HG03457 (cell line): ENCODE measurements at regions not wholly inside any gene's neighbourhood (a gene's known extent, or its start where the extent isn't known, plus 50 kb on each side); places are given as distances from the start of the nearest gene placed in this dataset.

Experiments used
- ATAC-seq: cut with Tn5 transposase; IDR thresholded peaks from one replicate; pipeline ENCODE4 v1.9.1; 2021; ENCODE audit warnings: moderate number of reproducible peaks; ENCODE audit not compliant: unreplicated experiment

DNA sequence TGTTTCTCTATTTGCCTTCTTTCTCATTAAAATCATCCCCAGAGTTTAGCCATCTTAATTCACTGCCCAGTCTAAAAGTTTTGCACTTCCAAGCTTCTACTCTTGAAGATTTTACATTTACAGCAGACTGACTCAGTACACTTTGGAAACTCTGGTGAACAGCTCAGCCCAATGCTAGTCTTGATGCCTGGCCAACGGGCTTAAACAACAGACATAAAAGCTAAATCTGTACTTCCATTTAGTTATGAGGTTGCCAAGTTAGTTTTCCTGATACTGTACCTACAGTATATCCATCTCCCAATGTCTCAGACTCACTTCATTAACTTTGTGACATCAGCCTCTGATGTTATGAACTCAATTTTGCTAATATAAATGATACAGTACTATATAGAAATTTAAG is 891.8 kb upstream of the SOX9 start:
- ATAC-seq: no peak

DNA sequence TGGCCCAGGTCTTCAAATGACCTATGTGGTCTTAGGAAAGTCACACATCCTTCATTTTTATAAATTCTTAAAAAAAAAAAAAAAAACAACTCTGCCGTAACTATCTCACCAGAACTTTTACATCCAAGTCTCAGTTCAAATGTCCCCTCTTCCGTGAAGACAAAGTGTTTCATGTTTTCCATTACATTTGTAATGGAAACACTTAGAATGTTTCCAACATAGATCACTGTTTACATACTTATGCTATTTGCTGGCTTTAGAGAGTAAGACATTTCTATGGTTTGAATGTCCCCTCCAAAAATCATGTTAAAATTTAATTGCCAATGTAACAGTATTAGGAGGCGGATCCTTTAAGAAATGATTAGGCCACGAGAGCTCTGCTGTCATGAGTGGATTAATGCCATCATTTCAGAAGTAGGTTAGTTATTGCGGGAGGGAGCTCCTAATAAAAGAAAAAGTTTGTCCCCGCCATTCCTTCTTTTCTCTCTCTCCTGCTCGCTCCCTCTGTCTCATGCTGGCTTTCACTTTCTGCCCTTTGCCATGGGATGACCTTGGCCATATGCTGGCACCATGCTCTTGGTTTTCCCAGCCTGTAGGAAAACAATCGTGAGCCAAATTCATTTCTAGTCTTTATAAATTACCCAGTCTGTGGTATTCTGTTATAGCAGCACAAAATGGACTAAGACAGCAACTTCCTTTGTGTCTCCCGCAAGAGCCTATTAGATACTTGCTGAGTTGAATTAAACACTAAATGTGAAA is 887.8 kb upstream of the SOX9 start:
- no peak for ATAC-seq

DNA sequence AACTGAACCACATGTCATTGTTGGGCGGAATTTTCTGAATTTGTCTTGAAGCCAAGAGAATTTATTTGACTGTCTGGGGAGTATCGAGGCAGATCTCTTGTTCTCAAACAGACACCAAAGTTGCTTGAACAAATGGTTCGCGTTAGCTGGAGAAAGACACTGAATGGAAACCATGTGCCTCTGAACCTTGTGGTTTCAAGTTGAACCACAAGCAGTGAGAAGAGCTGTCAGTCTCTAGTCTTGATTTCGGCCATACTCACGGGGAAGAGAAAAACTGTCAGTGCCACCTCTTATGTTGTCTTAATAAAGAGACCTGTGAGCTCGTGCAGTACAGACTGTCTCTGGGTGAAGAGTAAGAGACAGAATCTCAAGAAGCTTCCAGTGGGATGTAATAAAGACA is 886.5 kb upstream of the SOX9 start:
- ATAC-seq: no peak

DNA sequence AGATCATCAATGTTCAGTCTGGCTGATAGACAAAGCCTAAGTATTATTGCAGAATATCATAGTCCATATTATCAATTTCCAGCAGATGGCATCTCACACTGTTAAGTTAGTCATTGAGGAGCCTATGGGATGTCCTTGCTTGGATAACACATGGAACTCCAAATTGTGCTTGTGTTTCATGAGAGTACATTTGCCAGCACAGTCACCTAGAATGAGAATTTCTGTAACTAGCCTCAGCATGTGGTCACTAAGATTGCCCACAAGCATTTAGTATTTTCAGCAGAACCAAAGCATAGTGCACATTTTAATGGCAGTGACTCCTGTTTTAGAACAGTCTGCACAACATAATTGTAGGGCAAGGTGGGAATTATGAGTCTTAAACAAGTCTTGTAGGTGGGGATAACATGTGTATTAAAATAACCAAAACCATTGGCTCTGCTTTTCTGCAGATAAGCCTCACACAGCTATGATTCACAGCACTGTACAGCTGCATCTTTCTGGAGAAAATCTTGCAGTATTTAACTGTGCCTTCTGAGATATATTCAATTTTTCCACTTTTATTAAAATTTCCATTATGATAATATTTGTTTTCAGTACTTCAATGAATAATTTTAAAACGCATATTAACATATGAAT is 882.8 kb upstream of the SOX9 start:
- no peak for ATAC-seq

DNA sequence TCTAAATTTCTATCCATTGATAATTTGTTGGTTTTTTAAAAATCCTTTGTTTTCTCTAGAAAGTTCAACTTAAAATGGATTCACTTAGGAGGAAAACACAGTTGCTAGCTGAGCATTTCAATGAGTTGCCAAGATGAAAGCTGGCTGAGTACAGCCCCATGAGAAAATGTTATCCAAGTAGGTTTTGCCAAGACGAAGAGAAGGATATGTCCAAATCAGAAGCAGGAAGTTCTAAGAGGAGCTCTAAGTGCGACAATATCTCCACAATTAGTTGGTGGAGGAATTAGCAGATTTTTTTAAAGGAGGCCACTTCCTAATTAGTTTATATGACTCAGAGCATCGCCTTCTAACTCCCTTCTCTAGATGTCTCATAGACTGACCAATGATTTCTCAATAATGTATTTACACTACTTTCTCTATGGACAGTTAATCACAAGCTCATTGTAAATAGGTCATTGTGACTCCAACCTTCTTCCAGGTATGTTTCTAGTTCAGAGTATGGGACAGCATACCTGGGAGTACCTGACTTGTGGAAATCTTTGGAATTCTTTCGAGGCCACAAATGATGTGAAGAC is 873.3 kb upstream of the SOX9 start:
- no peak for ATAC-seq

DNA sequence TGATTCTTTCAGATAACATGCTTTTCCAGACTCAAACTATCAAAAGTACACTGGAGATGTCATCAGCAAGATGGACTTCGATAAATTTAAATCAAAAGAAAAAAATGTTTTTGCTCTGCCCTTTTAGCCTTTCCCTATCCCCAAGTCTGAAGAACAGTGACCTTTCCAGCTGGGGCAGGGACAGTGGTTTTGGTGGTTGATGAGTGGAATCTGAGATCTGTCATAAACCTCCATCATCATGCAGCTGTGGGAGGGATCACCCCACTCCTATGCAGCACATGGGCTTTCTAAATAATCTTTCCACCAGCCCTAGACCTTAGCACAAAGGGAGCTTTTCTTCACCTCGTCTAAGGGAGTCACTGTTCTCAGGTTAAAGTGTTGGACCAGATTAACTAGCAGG is 869.5 kb upstream of the SOX9 start:
- no peak for ATAC-seq

DNA sequence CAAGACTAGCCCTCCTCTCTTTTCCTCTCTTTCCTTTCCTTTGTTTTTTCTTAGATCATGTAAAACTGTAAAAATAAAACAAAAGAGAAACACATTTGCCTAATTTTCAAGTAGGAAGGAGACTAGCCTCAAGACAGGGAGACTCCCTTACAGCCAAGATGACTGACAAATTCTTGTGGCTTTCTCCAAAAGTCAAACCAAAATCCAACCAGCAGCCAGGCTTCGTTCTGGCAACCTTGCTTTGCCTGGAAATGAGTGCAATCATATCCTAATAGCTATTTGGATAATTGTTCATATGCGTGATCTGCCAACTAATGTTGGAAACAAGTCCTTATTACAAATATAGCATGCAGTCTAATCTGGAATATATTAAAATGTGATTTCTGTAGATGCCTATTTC is 868.9 kb upstream of the SOX9 start:
- no peak for ATAC-seq

DNA sequence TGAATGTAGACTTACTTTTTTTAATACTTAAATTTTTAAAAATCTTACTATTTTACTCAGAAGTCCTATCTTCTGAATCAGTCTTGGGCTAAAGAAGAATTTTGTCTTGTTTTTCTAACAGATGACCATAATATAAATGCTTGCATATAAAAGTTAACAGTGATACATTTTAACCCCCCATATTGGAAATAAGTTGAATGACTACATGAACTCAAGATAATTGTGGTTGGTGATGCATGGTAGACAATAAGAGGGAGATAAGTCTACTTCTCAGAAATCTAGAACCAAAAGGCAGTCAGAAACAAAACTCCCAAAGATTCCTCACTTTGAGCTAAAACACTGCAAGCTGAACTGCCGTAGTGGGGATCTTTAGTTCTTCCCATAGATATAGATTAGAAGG is 868.4 kb upstream of the SOX9 start:
- ATAC-seq: no peak

DNA sequence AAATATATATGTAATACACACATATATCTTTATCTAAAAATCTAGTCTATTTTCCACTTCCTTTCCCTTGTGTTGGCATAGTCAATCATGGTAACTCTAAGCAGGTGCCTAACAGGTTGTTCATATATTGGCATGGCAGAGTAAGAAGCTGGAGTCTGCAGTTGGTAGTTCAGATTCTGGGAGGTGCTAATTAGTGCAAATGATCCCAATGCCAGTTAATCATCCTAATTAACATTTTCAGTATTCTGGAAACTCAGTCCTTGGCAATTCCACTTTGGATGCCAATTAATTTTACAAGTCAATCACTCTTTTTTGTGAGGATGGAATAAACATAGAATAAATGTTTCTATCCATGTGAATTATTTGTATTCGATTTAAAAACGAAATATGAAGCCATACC is 863.7 kb upstream of the SOX9 start:
- no peak for ATAC-seq

DNA sequence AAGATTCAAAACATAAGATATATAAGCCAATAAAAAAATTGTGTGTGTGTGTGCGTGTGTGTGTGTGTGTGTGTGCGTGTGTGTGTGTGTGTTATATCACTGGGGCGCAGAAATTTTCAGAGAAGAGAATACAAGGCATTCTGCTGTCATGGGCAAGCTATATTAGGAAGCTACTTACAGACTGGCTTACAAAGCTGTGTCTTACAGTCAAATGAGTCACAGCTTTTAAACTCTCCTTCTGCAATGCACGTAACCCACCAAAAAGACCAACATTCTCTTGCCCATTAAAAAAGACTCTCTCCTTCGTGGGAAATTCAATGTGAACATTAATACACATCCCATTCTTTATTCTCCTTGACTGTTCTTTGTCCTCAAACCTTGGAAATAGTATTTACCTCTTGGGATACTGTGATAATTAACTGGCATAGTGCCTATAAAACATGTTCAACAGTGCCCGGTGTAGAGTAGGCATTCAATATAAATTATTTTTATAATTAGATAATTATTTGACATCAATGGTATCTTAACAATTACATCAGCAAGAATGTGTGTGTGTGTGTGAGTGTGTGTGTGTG is 860.4 kb upstream of the SOX9 start:
- no peak for ATAC-seq

DNA sequence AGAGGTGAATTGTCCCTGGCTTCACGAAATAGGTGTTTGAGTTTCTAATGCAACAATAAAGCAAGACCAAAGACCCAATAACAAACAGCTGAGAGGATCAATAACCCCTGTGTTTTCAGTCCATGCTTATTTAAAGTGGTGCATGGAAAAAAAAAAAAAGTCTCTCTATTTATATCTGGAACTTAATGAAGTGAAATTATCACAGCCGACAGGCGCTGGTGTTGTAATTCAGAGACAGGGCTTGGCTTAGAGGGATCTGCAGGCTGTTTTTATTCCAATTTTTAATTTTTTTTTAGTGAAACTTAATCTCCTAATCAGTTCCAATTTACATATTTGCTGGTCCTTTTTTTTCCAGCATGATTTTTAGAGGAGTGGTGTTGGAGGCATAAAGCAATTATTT is 858.2 kb upstream of the SOX9 start:
- no peak for ATAC-seq

DNA sequence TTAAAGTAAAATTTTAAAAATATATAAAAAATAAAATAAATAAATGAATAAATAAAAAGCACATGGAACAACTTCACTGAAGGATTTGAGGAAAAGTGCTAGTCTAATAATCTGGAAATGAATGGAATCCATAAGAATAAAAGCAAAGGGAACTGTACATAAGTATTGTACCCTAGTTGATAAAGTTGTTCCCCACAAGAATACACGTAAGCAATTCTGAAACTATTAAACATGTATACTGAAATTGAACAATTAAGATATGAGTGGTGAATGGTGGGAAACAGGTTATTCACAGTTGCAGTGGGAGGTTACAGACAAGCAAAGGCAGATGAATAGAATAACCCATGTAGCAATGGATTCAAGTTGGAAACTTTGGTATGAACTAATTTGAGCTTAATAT is 853.2 kb upstream of the SOX9 start:
- no peak for ATAC-seq

DNA sequence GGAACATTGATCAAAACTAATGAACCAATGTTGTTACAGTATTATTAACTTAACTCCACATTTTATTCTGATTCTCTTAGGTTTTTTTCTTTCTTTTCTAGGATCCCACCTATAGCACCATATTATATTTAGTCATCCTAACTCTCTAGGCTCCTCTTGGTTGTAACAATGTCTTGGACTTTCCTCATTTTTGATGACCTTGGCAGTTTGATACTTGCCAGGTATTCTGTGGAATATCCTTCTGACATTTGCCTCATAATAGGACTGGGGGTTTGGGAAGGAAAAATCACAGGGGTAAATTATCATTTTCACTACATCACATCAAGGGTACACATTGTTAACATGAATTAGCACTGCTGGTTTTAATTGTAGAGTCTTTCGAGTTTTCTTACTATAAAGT is 851.6 kb upstream of the SOX9 start:
- no peak for ATAC-seq

DNA sequence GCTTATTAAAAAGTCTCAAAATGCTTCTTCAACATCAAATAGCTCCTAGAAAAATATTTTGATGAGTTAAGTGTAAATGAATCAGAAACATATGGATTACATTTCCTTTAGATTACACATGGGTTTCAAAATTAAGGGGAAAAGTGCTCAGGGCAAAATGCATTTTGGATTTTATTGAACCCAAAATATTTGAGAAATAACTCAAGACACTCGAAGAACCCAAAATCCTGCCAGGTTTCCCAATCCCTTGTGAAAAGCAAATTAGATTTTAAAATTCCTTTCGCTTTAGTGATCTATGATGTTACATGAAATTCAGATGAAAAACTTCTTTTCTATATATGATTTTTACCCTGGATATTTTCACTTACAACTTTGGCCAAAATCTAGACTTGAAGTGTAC is 847.4 kb upstream of the SOX9 start:
- no peak for ATAC-seq

DNA sequence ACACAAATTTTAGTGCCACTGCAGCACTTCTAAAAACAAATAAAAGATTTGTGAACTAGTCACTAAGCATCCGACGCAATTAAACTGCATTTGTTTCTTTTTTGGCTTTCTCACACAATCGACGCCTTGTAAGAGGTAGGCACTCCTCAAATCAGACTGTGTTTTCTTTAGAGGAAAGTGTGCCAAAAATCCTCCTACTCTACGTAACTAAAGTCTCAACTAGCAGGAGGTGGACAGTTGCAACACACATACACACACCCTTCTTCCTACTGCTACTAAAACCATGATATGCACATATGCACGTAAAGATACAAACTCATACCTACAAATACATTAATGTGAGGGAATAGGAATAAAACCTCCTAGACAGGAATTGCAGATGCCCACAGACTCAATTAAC is 844.7 kb upstream of the SOX9 start:
- ATAC-seq: no peak

DNA sequence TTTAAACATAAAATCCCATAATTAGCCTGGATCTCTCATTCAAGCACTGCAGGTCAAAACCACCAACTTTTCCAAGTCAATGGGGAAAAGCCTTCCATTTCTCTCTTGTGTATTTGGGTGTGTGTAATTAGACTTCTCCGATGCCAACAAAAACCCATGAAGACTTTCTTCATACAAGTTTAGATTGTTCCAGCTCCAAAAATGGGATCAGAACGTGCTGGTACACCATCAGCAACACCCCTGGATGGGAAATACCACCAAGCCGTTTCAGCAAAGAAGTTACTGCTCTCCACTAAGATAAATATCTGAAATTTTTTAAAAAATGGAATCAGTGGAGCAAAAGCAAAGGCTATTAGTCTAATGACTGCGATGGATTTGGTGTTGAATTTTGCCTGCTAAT is 837.3 kb upstream of the SOX9 start:
- no peak for ATAC-seq

DNA sequence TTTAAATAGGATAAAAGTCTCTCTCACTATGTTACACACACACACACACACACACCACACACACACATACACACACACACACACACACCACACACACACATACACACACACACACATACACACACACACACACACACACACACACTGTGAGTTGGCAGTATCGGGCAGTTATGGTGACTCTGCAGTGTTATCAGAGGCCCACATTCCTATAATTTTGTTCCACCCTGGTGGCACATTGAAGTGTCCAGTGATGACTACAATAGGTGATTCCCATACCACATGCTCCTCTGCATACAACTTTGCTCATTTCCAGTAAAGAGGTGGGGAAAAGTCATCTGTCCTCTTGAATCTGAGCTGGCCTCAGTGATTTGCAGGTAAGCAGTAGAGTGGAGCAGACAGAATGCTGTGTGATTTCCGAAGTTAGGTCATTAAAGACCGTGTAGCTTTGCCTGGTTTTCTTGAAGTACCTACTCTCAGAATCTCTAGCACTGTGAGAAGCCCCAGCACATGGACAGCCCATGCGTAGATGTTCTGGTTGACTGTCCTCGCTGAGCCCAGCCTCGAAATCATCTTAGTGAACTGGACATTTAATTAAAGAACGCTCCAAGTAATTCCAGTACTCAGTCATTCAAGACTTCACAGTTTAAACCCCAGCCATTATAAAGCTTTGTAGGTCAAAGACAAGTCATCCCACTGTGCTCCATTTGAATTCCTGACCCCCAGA is 836.6 kb upstream of the SOX9 start:
- ATAC-seq: no peak

DNA sequence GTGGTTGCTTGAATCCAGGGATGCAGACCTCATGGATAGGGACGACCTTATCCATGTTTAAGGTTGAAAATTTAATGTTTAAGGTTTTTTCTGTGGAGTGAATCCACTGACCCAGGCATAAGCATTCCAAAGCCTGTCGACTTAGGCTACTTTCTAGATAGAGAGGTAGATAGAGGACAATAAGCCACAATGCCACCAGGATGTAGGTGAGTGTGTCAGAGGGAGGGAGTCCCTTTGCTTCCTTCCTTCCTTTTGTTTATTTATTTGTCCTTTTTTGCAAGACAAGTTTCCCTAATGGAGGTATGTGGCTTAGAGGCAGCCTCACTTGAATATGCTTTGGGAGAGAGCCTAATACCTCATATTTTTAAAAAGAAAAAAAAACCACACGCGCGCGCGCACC is 834.2 kb upstream of the SOX9 start:
- ATAC-seq: no peak

DNA sequence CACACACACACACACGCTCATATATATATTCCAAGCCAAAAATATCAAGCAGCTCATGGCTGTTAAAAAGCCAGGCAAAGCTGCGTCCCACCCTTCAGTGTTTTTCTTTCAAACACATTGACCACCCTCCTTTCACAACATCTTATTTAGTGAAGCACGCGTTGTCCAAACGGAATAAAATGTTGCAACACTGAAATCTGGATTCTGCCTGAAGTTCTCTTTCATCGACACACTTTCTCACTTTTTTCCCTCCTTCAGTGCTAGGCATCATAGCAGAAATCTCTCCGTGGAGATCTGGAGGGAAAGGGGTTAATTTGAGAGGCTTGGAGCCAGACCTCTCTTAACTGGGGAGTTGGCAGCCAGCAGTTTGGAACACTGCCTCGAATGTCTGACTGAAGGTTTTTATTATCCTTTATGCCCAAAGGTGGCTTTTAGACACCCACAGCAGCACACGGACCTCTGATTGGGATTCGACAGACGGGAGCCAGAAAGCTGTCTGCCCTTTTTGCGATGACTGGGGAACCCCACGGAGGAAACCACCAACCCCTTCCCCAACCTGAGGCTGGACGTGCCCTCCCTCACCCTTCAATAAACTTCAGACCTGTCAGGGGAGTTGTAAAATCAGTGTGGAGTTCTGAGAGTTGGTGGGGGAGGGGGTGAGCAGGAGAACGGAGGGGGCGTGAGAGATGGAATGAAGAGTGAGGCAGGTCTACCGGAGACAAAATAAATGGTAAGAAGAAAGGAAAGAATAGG is 833.6 kb upstream of the SOX9 start:
- no peak for ATAC-seq

DNA sequence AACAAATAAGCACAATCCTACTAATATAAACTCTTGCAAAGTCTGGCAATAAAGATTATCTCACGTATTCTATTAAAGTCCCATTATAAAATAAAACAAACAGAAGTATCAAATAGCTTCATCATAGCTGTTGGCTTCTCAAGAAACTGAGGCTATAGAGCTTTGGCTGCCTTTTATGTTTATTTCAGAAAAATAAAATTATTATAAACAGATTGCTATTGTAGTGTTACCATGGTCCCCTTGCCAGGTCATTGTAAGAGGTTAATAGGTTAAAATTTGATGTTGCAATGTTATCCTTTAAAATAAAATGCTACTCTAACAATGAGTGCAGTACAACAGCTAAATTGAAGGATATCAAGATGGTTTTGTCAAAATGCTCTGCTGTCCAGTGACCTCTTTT is 828.8 kb upstream of the SOX9 start:
- ATAC-seq: no peak

DNA sequence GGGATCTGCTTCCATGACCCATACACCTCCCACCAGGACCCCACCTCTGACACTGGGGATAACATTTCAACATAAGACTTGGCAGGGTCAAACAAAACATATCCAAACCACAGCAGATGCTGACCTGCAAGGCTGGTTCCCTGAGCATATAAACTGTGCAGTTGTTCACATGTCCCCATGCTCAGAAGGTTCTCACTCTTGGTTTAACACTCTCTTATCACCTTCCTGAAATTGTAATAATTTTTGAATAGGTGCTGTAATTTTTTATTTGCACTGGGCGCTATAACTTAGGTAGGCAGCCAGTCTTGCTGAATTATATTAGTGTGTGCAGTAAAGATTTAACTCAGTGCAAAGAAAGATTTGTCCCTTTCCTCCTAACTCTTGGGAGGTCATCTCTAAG is 824.8 kb upstream of the SOX9 start:
- no peak for ATAC-seq
